ENCODE measurements at regions not wholly inside any gene's neighbourhood (a gene's known extent, or its start where the extent isn't known, plus 50 kb on each side); places are given as distances from the start of the nearest gene placed in this dataset.

- TF ChIP-seq, protein P1, sequence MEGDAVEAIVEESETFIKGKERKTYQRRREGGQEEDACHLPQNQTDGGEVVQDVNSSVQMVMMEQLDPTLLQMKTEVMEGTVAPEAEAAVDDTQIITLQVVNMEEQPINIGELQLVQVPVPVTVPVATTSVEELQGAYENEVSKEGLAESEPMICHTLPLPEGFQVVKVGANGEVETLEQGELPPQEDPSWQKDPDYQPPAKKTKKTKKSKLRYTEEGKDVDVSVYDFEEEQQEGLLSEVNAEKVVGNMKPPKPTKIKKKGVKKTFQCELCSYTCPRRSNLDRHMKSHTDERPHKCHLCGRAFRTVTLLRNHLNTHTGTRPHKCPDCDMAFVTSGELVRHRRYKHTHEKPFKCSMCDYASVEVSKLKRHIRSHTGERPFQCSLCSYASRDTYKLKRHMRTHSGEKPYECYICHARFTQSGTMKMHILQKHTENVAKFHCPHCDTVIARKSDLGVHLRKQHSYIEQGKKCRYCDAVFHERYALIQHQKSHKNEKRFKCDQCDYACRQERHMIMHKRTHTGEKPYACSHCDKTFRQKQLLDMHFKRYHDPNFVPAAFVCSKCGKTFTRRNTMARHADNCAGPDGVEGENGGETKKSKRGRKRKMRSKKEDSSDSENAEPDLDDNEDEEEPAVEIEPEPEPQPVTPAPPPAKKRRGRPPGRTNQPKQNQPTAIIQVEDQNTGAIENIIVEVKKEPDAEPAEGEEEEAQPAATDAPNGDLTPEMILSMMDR (IDR thresholded peaks at IDR 0.05), result no peak
- TF ChIP-seq POLR2A (IDR thresholded peaks at IDR 0.05), result no peak
Observed at GRCh38 chrX:784829-785228, 154.2 kb downstream of the SHOX start.

All from adrenal gland (tissue), 5 donors.